Neural cell (in vitro differentiated cells): ENCODE measurements at regions not wholly inside any gene's neighbourhood (a gene's known extent, or its start where the extent isn't known, plus 50 kb on each side); places are given as distances from the start of the nearest gene placed in this dataset.

Experiments
- H2AFZ ChIP-seq: fragments of 200-600, 300-800 bp; sonication (generic), shearing (Covaris generic); 2 replicates; pipeline ENCODE4 v1.6.0; 2014; ENCODE audit warnings: low read depth, mild to moderate bottlenecking, antibody characterized with exemption, low read length, moderate library complexity
- H3F3A ChIP-seq: fragments of 200-600 bp; shearing (Covaris generic); 2 replicates; pipeline ENCODE4 v1.6.1; 2016; ENCODE audit warnings: mild to moderate bottlenecking, moderate library complexity, mixed read lengths, antibody characterized with exemption, low read length; ENCODE audit not compliant: insufficient read depth, poor library complexity, severe bottlenecking
- H3K27ac ChIP-seq: fragments of 200-600, 300-800 bp; sonication (generic), shearing (Covaris generic); 2 replicates; pipeline ENCODE4 v1.5.1; 2014; ENCODE audit warnings: mild to moderate bottlenecking, low read length, moderate library complexity
- H3K27me3 ChIP-seq: fragments of 300-800, 200-600 bp; sonication (generic), shearing (Covaris generic); 2 replicates; pipeline ENCODE4 v1.6.0; 2014; ENCODE audit warnings: mild to moderate bottlenecking, low read depth, low read length, moderate library complexity; ENCODE audit not compliant: insufficient read depth
- H3K36me3 ChIP-seq: fragments of 300-800, 200-600 bp; sonication (generic), shearing (Covaris generic); 2 replicates; pipeline ENCODE4 v1.5.1; 2014; ENCODE audit warnings: mild to moderate bottlenecking, antibody characterized with exemption, low read length, moderate library complexity; ENCODE audit not compliant: insufficient read depth
- H3K4me2 ChIP-seq: fragments of 300-800, 200-600 bp; sonication (generic), shearing (Covaris generic); 2 replicates; pipeline ENCODE4 v1.6.0; 2014; ENCODE audit warnings: mild to moderate bottlenecking, low read length
- H3K4me3 ChIP-seq: fragments of 300-800, 200-600 bp; sonication (generic), shearing (Covaris generic); 2 replicates; pipeline ENCODE4 v1.5.1; 2014; ENCODE audit warnings: mild to moderate bottlenecking, low read length, moderate library complexity
- H3K79me2 ChIP-seq: fragments of 200-600 bp; shearing (Covaris generic); replicated peaks from 2 replicates; pipeline ENCODE4 v1.6.0; 2014; ENCODE audit warnings: mild to moderate bottlenecking, low read length, moderate library complexity; ENCODE audit not compliant: insufficient read depth
- H3K9ac ChIP-seq: fragments of 300-800, 200-600 bp; sonication (generic), shearing (Covaris generic); 2 replicates; pipeline ENCODE4 v1.6.1; 2016; ENCODE audit warnings: mild to moderate bottlenecking, low read length, mixed read lengths
- H3K9me2 ChIP-seq: fragments of 200-600 bp; shearing (Covaris generic); 2 replicates; pipeline ENCODE4 v1.6.1; 2016; ENCODE audit warnings: mild to moderate bottlenecking, low read length, mixed read lengths; ENCODE audit not compliant: insufficient read depth
- H3K9me3 ChIP-seq: fragments of 200-600, 300-800 bp; sonication (generic), shearing (Covaris generic); 2 replicates; pipeline ENCODE4 v1.6.1; 2016; ENCODE audit warnings: mild to moderate bottlenecking, mixed run types, low read length, moderate library complexity, mixed read lengths
- H4K20me1 ChIP-seq: fragments of 200-600 bp; shearing (Covaris generic); 2 replicates; pipeline ENCODE4 v1.6.1; 2016; ENCODE audit warnings: mild to moderate bottlenecking, mixed run types; ENCODE audit not compliant: insufficient read depth
- EP300 ChIP-seq: fragments of 450-650 bp; conservative IDR thresholded peaks from 2 replicates; pipeline ENCODE4 v1.6.1; 2014; ENCODE audit warnings: antibody characterized with exemption, mild to moderate bottlenecking, moderate library complexity; ENCODE audit not compliant: poor library complexity, severe bottlenecking
- EZH2 ChIP-seq: fragments of 200-600, 300-800 bp; shearing (Covaris generic), sonication (generic); IDR thresholded peaks from 2 replicates; pipeline ENCODE4 v1.6.1; 2014; ENCODE audit warnings: antibody characterized with exemption, low read length, borderline replicate concordance, mild to moderate bottlenecking; ENCODE audit not compliant: insufficient read depth, poor library complexity, severe bottlenecking
- MXI1 ChIP-seq: fragments of 450-650 bp; conservative IDR thresholded peaks from 2 replicates; pipeline ENCODE4 v1.6.1; 2014; ENCODE audit warnings: antibody characterized with exemption, mild to moderate bottlenecking; ENCODE audit not compliant: poor library complexity, severe bottlenecking
- POLR2AphosphoS5 ChIP-seq: IDR thresholded peaks from 2 replicates; pipeline ENCODE4 v1.6.1; 2012
- RAD21 ChIP-seq: fragments of 450-650 bp; conservative IDR thresholded peaks from 2 replicates; pipeline ENCODE4 v1.6.1; 2014; ENCODE audit warnings: antibody characterized with exemption, mild to moderate bottlenecking, moderate library complexity
- REST ChIP-seq: IDR thresholded peaks from 2 replicates; pipeline ENCODE4 v1.6.1; 2012; ENCODE audit warnings: borderline replicate concordance
- SMC3 ChIP-seq: fragments of 450-650 bp; conservative IDR thresholded peaks from 2 replicates; pipeline ENCODE4 v1.6.1; 2014; ENCODE audit warnings: antibody characterized with exemption, mild to moderate bottlenecking, moderate library complexity; ENCODE audit not compliant: poor library complexity
- TAF1 ChIP-seq: IDR thresholded peaks from 2 replicates; pipeline ENCODE4 v1.6.1; 2012; ENCODE audit warnings: low read depth
- TF ChIP-seq, protein P1 (sequence below): fragments of 450-650 bp; IDR thresholded peaks from 2 replicates; pipeline ENCODE4 v1.5.1; 2014; ENCODE audit warnings: antibody characterized with exemption, mild to moderate bottlenecking, moderate library complexity; ENCODE audit not compliant: poor library complexity, severe bottlenecking

GRCh38 chr5:111003623-111004022 lies 67.9 kb upstream of the TSLP start:
- Histone ChIP-seq H3K36me3 (no peaks in the 10 kb centered on the region), H3K9ac (no peak overlapping the region), H3K9me2 (no peaks in the 10 kb centered on the region), H4K20me1 (no peaks in the 10 kb centered on the region), H2AFZ (no peak overlapping the region), H3K27ac (no peak overlapping the region), H3K4me2 (no peak overlapping the region), H3K9me3 (no peaks in the 10 kb centered on the region), H3F3A (no peaks in the 10 kb centered on the region), H3K79me2 (no peaks in the 10 kb centered on the region), H3K27me3 (no peaks in the 10 kb centered on the region), H3K4me3 (no peak overlapping the region)
- TF ChIP-seq TAF1 = no peak
- TF ChIP-seq EZH2 = no peak
- TF ChIP-seq RAD21 = no peak
- TF ChIP-seq, protein P1, sequence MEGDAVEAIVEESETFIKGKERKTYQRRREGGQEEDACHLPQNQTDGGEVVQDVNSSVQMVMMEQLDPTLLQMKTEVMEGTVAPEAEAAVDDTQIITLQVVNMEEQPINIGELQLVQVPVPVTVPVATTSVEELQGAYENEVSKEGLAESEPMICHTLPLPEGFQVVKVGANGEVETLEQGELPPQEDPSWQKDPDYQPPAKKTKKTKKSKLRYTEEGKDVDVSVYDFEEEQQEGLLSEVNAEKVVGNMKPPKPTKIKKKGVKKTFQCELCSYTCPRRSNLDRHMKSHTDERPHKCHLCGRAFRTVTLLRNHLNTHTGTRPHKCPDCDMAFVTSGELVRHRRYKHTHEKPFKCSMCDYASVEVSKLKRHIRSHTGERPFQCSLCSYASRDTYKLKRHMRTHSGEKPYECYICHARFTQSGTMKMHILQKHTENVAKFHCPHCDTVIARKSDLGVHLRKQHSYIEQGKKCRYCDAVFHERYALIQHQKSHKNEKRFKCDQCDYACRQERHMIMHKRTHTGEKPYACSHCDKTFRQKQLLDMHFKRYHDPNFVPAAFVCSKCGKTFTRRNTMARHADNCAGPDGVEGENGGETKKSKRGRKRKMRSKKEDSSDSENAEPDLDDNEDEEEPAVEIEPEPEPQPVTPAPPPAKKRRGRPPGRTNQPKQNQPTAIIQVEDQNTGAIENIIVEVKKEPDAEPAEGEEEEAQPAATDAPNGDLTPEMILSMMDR = no peak
- TF ChIP-seq POLR2AphosphoS5 = no peak
- no peak for TF ChIP-seq SMC3

DNA sequence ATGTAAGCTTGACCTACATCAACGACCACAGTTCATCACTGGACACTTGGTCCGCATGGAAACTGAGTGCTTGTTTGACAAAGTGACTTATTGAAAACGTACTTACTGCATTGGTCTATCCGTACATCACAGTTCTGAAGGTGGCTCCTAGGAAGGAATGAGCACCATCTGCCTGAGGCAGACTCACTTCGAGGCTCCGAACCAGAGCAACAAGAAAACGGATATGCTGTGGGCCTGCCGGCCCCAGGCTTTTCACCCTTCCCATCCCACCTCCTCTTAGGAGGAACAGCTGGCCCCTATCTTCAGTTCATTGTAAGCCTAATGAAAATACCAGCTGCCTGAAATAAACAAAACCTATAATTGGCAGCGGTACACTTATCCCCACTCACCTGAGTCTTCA lies 67.2 kb upstream of the TSLP start:
- no peak for TF ChIP-seq RAD21
- no peak for TF ChIP-seq MXI1
- TF ChIP-seq EP300 = no peak
- TF ChIP-seq REST = no peak
- no peak for TF ChIP-seq POLR2AphosphoS5
- TF ChIP-seq TAF1 = no peak
- no peak for TF ChIP-seq SMC3
- no peak for TF ChIP-seq EZH2
- TF ChIP-seq, protein P1 = no peak
- Histone ChIP-seq H3K4me3 (no peak overlapping the region), H4K20me1 (no peaks in the 10 kb centered on the region), H3K4me2 (no peak overlapping the region), H3K9ac (no peak overlapping the region), H3K27ac (no peak overlapping the region), H3K36me3 (no peaks in the 10 kb centered on the region), H3K9me3 (no peaks in the 10 kb centered on the region), H3K79me2 (no peaks in the 10 kb centered on the region), H3F3A (no peaks in the 10 kb centered on the region), H3K27me3 (no peaks in the 10 kb centered on the region), H3K9me2 (no peaks in the 10 kb centered on the region), H2AFZ (no peak overlapping the region)
